NCI-H2107 (cell line): ENCODE measurements at regions not wholly inside any gene's neighbourhood (a gene's known extent, or its start where the extent isn't known, plus 50 kb on each side); places are given as distances from the start of the nearest gene placed in this dataset.
"Not testable (repeated sequence)": the region's sequence is repeated elsewhere in the genome, so short reads cannot be mapped to it uniquely, and the experiment has no call there.

ENCODE experiments used
- DNase-seq: peaks from one replicate; lab custom pipeline; 2025; lab: John Stamatoyannopoulos, UW

DNA sequence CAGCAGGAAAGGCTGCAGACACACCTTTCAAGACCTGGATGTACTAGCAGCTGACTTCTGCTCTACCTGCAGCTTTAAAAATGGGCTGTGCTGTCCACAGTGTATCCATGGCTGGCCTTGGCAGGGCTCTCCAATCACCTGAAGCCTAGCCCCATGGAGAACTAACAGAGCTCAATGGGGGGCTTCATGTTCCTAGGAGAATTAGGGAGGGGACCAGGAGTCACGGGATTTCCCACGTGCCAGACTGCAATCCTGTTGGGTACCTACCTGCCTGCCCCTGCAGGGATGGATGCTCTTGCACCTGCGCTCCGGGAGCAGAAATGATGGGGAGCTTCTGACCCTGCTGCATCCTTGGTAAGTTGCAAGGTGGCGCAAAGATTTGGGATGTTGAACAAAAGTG, 462.1 kb downstream of the ICE1 start:
- DNase-seq, result no peak

DNA sequence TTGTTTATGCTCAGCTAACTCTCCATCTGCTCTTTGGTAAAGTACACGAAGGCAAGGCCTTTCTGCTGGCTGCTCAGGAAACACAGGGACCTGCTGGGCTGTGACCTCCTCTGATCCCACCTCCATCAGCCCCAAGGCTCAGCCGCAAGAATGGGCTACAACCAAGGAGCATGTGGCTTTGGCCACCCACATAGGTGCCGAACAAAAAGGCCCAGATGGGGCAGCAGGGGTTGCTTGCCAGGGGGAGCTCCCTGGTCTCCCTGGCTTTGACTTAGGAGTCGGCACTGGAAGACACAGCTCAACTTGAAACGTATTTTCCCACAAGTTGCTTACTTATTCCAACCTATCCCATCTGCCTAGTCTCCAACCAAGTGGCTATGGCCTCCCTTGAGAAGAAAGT, 461.1 kb downstream of the ICE1 start:
- no peak for DNase-seq

DNA sequence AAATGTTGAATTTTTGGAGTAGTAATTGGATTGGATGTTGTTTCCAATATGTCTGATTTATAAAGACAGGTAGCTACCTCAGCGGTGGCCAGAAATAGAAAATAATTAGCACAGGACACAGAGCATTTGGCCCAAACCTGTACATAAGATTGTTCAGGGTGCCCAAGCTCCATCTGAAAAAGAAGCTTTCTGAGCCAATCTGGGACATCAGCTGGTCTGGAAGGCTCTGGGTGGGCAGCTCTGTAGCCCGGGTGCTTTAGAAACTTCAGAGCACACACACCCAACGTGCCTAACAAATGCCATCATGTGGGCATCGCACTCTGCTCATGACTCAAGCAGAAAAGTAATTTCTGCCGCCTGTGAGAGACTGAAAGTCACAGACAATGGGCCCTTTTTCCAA, 460.7 kb downstream of the ICE1 start:
- no peak for DNase-seq

DNA sequence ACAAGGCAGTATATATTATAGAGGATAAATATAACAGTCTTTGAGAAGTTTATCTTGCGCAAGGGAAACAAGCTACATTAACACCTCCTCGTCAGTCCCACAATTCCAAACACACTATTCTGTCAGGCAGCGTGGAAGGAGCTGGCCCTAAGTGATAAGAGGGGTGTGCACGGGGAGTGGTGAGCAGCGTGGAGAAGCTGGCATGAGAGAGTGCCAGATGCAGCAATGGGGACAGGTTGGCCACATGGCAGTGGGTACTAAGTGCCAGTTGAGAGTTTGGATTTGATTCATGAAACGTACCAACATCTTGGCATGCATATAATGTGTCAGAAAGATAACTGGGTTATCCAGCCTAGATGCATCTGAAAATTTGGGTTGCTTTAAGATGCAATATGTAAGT, 460.2 kb downstream of the ICE1 start:
- DNase-seq, result no peak

DNA sequence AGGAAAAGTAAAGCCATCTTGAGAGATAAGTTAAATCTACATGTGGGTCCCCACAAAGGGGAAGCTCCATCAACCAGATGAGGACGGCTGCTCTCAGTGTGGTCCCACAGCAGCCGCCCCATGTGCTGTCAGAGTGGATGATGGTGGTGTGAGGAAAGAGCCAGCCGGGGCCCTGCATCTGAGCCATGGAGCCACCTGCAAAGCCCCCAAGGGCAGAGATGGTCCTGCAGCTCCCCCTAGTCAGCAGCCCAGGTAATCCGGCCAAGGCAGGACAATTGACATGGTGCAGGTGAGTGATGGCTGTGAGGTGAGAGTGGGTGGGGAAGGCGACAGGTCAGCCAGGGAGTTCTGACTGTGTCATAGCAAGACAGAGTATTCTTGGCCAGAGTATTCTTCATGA, 458.8 kb downstream of the ICE1 start:
- DNase-seq, result no peak

DNA sequence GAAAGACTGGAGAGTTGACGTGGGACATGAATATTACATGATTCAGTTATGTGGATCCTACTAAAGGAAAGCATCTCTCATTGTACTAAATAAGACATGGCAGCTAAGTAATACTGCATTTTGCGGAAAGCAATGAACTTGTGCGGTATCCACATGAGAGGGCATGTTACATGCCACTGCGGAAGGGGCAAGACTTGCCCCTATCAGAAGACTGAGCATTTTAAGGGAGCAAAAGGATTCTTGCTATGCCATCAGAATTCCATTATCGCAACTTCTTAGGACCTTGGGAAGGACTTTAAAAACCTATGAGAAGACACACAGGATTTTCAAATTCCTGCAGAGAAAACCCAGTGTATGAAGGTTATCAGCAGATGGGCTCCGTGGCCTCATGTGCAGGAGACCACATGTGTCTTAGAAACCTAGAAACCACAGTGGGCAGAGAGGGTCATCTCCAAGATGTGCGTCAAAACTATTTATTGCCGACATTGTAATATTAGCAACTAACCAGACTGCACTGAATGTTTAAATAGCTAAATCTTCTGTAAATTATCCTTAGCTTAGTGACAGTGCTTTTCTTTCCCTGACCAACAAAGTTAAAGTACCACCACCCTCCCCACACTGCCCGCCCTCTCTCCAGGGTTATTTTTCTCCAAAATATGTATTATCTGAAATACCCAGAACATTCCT, 457.7 kb downstream of the ICE1 start:
- no peak for DNase-seq

DNA sequence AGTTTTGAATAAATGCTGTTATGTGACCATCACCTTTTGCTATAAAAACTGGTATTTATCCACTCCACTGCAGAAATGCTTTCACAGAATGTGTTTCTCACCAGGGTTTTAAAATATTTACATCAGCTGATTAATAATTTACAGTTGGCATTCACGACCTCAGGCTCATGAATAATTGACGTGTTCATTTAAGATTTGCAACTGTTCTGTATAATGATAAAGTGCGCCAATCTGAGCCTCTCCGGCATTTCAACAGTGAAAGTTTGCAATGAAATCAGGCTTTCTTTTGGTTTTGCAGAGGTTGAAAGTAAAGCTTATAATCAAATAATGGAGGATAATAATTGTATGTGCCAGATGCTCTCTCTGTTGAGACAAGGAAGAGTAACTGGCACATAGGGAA, 434.9 kb downstream of the ICE1 start:
- DNase-seq, result no peak

DNA sequence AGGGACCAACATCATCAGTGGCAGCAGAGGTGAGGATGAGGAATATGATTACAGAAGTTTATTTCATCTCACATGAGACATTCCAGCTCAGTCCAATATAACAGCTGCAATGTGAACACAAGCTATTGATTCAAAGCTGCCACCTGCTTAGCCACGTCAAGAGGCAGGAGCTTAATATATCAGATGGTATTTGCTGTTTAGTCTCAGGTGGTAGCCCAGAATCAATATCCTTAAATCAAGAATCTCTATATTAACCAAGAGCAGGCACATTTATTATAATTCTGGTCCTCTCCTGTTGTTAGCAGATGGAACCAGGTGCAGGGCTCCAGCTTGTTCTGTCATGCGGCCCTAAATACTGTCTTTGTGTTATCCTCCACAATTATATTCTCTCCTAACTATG, 431.6 kb downstream of the ICE1 start:
- DNase-seq, result peak; percentile 14

DNA sequence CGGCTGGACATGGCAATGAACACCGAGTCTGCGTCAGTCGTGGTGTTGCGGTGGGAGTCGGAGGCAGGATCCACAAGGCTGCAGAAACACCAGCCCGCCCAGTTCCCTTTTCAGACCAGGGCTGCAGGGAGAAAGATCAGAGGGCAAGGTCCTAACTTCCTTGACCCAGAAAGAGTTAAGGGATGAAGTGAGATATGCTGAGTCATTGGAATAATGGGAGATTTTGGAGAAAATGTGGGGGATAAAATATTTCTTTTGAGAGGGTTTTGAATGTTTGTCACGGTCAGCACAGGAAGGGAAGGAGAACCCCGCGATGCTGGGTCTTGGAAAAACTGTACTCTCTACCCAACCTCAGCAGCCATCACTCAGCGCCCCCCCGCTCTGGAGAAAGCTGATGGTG, 416.0 kb downstream of the ICE1 start:
- no peak for DNase-seq

DNA sequence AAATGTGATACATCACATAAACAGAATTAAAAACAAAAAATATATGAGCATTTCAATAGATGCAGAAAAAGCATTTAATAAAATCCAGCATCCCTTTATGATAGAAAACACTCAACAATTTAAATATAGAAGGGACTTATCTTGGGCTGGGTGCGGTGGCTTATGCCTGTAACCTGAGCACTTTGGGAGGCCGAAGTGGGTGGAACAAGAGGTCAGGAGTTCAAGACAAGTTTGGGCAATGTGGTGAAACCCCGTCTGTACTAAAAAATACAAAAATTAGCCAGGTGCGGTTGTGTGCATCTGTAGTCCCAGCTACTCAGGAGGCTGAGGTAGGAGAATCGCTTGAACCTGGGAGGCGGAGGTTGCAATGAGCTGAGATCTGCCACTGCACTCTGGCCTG, 409.1 kb downstream of the ICE1 start:
- DNase-seq, result not testable (repeated sequence)

DNA sequence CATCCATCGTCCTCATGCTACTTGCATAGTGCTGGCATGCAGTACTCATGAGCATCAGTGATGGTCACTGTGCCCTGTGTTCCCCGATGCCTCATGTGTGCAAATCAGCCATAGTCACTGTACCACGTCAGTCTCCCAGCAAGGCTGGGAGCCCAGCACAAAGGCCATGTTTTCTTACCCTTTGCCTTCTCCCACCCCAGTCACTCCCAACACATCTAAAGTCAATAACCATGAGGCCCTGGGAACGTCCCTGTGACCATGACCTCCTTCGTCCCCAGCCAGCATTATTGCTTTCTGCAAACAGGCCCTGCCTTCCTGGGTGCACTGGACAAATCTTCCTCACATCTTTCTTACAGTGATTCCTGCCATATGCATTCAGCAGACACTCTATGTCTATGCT, 406.1 kb downstream of the ICE1 start:
- DNase-seq, result no peak

DNA sequence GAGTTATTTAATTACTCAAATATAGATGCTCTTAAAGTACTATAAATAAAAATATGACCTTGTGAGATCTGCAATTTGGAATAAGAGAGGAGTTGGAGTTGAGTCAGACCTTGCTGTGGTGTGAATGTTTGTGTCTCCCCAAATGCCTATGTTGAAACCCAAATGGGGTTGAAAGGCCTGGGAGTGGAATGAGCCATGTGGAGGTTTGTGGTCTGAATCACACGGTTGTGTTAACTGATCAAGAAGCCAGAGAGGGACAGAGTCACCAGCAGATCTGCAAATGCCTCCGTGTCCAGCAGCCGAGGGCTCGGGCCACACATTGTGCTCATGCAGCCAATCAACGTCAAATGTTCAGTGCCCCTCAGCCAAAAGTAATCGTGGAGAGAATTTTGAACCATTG, 404.4 kb downstream of the ICE1 start:
- no peak for DNase-seq

DNA sequence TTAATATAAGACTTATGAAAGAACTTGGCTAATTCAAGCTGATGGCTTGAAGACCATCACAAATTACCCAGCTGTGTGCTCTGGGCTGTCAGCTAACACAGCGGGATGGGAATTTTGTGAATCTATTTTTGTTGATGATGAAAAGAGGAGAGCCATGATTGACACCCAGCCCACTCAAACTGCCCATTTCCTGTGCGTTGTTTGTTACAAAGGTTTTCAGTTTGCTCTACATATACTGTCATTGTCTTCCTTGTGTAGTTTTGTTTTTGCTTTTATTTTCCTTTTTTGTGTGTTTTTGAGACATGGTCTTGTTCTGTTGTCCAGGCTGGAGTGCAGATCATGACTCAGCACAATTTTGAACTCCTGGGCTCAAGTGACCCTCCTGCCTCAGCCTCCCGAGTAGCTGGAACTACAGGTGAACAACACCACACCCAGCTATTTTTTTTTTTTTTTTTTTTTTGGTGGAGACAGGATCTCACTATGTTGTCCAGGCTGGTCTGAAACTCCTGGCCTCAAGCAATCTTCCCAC, 400.3 kb downstream of the ICE1 start:
- no peak for DNase-seq

DNA sequence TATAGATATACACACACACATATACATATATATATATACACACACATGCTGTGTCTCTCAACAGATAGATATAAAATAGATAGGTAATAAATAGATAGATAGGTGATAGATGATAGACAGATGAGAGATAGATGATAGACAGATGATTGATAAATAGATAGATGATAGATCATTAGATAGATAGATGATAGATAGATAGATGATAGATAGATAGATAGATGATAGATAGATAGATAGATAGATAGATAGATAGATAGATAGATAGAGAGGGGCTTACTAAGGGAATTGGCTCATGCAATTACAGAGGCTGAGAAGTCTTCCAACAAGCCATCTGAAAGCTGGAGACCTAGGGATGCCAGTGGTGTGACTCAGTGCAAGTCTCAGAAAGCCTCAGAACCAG, 394.5 kb downstream of the ICE1 start:
- no peak for DNase-seq

DNA sequence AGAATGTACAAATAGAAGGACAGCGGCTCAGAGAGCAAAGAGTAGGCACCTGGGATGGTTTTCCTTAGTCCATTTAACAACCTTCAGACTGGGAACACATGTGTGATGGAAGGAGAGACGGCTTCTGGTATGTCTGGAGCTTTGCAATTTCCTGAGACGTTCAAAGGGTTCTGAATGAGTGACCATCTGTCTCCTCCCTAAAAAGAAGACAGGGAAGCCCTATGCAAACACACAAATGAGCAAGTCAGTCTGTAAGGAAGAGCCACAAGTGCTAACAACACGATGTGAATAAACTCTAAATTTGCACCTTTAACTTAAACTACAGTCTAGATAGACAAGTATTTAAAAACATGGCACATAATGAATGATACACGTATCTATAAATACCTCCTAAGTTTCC, 391.0 kb downstream of the ICE1 start:
- DNase-seq, result no peak

DNA sequence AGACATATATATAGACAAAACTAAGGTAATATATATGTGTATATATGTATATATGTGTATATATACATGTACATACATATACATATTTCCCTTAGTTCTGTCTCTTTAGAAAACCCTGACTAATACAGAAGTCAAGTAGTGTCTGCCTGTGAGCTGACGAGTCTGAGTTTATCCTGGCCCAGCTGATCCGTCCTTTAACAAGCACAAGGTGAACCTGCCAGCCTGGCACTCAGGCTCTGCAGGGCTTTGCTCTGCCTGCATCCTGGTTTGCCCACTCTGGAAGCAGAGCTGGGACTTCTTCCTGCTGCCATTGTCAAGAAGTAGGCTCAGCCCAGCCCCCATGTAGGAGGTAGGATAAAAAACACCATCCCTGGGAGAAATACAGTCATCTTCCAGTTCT, 388.0 kb downstream of the ICE1 start:
- DNase-seq, result no peak

DNA sequence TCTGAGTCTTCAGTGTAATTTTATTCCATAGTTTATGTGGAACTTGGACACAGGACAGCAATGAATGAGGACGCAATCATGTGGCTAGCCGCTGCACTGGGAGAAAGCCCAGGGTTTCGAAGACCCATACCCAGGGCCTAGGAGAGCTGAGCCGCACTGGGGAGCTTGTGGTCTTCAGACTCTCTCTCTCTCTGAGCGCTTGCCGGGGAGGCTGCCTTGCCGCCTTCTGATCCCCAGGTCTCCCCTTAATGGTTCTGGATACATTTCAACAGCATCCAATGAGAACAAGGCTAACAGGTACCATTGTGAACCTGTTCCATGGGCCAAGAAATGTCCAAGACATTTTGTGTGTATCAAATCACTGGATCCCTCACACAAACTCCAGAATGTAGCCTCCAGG, 383.4 kb downstream of the ICE1 start:
- DNase-seq, result no peak

DNA sequence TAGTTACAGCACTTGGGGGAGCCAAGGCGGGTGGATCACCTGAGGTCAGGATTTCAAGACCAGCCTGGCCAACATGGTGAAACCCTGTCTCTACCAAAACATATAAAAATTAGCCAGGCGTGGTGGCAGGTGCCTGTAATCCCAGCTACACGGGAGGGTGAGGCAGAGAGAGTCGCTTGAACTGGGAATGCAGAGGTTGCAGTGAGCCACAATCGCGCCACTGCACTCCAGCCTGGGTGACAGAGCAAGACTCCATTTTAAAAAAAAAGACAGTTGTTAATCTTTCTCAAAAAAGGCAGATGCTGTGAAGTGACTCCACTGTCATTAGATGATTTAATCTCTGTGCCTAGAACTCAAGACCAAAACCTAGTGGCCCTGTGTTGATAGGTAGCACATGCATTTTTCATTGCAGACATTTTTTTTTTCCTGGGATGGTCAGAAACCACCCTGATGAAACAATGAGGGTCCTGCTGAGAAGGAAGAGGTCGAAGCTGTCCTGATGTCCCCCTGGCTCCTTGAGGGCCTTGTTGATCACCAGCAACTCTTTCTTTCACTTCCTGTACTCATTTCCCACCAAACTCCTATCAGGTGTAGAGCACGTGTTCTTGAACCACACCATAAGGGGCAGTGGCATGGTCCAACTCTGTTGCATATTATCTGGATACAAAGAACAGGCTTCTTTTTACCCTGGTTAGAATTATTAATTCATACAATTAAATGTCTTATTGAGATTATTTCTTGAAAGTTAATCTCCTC, 382.2 kb downstream of the ICE1 start:
- DNase-seq, result no peak

DNA sequence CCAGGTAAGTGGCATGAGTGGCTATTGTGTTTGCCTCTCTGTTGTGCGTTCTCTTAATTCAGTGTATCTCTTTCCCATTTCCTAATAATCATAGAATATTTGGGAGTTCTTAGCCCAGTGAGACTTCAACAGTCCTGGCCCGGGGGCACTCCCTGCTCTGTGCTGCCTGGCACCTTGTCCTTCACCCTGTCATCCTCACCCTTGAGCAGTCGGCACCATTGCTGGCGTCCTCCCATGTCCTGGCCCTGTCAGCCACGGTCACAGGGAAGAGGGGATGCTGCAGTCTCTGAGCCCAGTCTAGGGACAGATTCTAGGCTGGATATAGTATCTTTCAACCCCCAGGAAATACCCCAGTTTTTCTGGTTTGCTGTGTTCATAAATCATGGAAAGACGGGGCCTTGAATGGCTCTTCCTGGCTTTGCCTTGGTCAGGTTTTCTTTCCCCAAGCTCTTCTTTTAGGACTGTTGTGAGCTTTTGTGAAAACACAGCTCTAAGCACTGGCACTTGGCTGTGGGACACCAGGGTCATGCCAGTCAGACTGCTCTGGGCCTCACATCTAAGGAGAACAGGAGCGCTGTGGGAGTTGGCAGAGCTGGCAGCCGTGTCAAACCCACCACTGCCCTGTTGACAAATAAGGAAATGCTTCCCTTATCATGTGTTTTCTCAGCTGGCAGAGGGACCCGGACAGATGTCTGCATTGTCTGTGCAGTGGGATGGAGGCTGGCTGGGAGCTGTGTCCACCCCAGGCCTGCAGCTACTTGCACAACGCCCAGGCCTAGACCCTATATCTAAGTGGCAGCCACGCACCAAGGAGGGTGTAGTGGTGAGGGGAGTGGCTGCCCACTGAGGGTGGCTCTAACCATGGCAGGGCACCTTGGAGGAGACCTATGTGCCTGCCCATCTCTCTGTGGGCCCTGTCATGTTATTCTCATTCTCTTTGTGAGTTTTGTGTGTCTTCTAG, 378.6 kb downstream of the ICE1 start:
- DNase-seq, result no peak

DNA sequence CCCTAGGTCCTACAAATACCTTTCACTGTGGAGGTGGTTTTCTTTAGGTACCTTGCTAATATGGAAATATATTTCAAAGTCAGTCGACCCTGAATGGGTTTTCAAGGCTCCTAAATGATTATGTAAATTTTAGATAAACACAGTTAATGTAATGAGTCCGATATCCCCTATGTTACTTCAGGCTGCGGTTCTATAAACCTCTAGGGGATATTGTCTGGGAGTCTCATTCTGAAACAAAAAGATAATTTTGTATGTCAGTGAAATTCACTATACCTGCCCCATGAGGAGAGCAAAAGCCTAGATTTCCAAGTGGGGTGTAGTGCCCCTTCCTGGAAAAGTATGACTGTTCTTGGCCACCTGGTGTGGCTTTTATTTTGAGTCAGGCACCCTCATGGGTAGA, 377.3 kb downstream of the ICE1 start:
- DNase-seq, result no peak

DNA sequence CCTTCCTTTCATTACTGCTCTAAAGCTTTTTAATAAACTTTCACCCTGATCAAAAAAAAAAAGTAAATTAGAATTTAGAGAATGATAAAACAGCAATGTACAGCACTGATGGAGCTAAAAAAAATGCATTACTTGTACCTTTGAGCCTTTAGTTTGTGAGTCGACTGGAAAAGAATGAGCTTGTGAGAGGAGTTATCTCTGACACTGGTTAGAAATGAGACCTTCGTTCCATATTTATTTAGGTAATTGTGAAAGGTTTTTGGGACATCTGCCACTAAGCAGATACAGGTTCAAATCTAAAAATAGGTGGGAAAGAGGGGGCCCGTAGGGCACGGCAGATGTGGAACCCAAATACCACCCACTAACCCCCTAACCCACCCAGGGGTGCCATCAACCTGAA, 376.8 kb downstream of the ICE1 start:
- DNase-seq, result no peak

DNA sequence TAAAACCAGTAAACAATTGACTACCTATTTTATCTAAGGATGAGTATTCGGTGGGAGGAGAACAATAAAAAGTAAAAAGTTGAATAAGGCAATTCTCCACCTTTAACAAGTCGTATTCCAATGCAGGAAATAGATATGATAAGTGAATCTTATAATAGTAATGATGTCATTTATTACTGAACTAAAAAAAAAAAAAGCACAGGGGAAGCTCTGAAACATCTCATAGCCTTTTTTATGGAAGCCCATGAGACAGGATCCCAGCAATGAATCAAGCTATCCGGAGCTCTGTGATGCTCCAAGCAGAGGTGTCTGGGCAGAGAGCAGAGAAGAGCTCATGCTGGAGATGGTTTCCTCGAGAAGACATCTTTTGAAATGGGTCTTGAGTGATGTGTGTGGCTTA, 376.0 kb downstream of the ICE1 start:
- no peak for DNase-seq

DNA sequence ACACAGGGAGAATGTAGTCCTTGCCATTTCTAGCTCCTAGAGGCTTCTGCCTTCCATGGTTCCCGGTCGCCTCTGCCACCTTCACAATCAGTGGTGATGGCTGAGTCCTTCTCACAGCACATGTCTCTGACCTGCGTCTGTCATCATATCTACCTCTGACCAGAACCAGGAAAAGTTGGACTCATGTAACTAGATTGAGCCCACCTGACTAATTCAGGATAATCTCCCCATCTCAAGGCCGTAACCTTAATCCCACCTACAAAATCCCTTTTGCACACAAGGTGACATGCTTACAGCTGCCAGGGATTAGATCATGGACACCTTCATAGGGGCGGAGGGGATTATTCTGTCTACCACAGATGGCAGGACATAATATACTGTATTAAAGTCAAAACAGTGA, 375.6 kb downstream of the ICE1 start:
- DNase-seq, result no peak
